ENCODE measurements at regions not wholly inside any gene's neighbourhood (a gene's known extent, or its start where the extent isn't known, plus 50 kb on each side); places are given as distances from the start of the nearest gene placed in this dataset.

- no peaks in the 10 kb centered on the region for H3K36me3 Mint-ChIP-seq (ENCODE audit: low read depth)
Measured at GRCh38 chr10:90314718-90315117, 543.1 kb downstream of the HTR7 start.

DNA sequence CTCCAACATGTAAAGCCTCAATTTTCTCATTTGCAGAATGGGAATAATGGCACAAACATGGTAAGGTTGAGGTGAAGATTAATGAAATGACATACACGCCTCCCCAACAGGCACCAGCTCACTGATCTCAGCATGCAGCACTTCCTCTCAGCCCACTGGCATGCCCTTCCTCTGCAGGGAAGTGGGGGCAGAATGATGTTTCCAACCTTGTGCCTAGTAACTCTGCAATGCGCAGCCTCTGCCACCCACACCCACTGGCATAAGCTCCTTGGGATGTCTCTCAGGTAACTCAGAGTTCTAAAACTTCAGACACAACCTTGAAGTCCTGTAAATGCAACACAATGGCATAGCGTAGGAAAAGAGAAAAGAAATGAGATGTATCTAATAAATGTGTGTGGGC lies 540.7 kb downstream of the HTR7 start:
- no peaks in the 10 kb centered on the region for H3K36me3 Mint-ChIP-seq (ENCODE audit: low read depth)
- H3K27ac Mint-ChIP-seq, result no peak overlapping the region
- H3K4me3 Mint-ChIP-seq, result no peak overlapping the region
- ATAC-seq (no peak), DNase-seq (no peak)
- H3K4me1 Mint-ChIP-seq, result peaks cover 9% of the 10 kb centered on the region
- H3K9me3 Mint-ChIP-seq, result no peaks in the 10 kb centered on the region
- peaks cover 6% of the 10 kb centered on the region for H3K27me3 Mint-ChIP-seq

More at GRCh38 chr10:90314718-90315117, 543.1 kb downstream of the HTR7 start:
- Mint-ChIP-seq H3K27ac (no peak overlapping the region), H3K4me1 (peaks cover 9% of the 10 kb centered on the region), H3K27me3 (peaks cover 8% of the 10 kb centered on the region), H3K9me3 (no peaks in the 10 kb centered on the region), H3K4me3 (no peak overlapping the region)
- no peak for ATAC-seq
- no peak for DNase-seq

DNA sequence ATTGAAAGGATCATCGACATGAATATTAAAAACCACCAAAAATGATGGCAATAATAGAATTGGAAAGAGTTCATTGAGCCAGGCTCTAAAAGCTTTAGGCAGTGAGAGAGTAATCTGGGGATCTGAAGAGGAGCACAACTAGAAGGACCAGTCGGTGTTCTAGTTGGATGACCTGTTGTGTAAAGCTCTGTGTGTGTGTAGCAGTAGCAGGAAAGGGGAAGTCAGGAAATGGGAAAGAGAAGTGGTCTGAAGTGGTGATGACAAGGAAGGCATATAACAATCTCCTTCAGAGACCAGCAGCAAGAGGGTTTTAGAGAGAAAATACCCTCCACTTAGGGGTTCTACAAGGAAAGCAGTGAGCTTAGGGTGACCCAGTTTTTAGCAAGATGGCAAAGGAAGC lies 539.2 kb downstream of the HTR7 start:
- Mint-ChIP-seq H3K9me3 (no peaks in the 10 kb centered on the region), H3K4me3 (no peak overlapping the region), H3K36me3 (ENCODE audit: low read depth) (no peaks in the 10 kb centered on the region), H3K27me3 (peaks cover 6% of the 10 kb centered on the region), H3K27ac (no peak overlapping the region), H3K4me1 (peaks cover 9% of the 10 kb centered on the region)
- DNase-seq (no peak), ATAC-seq (no peak)

GRCh38 chr10:90319188-90319914 lies 538.5 kb downstream of the HTR7 start:
- peak; percentile 91 for ATAC-seq
- DNase-seq, result no peak
- H3K4me1 Mint-ChIP-seq, result peaks cover 9% of the 10 kb centered on the region
- H3K4me3 Mint-ChIP-seq, result no peak overlapping the region
- no peaks in the 10 kb centered on the region for H3K36me3 Mint-ChIP-seq (ENCODE audit: low read depth)
- peaks cover 6% of the 10 kb centered on the region for H3K27me3 Mint-ChIP-seq
- H3K9me3 Mint-ChIP-seq, result no peaks in the 10 kb centered on the region
- H3K27ac Mint-ChIP-seq, result no peak overlapping the region

DNA sequence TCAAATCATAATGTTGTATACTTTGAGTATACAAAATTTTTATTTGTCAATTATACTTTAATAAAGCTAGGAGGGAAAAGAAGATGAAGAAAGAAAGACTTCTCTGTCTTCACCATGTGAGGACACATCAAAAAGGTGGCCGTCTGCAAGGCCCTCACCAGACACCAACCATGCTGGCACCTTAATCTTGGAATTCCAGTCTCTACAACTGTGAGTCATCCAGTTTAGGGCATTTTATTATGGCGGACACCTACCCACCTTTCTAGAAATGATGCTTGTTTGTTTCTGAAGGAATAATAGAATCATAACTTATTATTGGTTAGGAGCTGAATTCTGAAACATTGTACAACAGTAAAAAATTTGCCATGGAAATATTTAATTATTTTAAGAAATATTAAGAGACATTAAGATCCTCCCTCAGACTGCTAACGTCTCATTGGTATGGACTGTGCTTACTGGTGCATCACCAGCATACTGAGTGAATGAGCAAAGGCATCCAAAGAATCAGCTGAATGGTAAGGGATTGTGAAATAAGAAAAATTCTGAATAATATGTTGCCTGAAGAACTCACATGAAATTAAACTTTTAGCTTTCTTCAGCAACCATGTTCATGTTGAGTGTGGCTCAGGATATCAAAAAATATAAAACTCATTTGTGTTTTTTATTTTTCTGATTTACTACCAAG lies 536.6 kb downstream of the HTR7 start:
- no peaks in the 10 kb centered on the region for H3K9me3 Mint-ChIP-seq
- DNase-seq, result no peak
- peaks cover 6% of the 10 kb centered on the region for H3K27me3 Mint-ChIP-seq
- ATAC-seq, result no peak
- H3K36me3 Mint-ChIP-seq (ENCODE audit: low read depth), result no peaks in the 10 kb centered on the region
- H3K27ac Mint-ChIP-seq, result no peak overlapping the region
- peaks cover 9% of the 10 kb centered on the region for H3K4me1 Mint-ChIP-seq
- no peak overlapping the region for H3K4me3 Mint-ChIP-seq

DNA sequence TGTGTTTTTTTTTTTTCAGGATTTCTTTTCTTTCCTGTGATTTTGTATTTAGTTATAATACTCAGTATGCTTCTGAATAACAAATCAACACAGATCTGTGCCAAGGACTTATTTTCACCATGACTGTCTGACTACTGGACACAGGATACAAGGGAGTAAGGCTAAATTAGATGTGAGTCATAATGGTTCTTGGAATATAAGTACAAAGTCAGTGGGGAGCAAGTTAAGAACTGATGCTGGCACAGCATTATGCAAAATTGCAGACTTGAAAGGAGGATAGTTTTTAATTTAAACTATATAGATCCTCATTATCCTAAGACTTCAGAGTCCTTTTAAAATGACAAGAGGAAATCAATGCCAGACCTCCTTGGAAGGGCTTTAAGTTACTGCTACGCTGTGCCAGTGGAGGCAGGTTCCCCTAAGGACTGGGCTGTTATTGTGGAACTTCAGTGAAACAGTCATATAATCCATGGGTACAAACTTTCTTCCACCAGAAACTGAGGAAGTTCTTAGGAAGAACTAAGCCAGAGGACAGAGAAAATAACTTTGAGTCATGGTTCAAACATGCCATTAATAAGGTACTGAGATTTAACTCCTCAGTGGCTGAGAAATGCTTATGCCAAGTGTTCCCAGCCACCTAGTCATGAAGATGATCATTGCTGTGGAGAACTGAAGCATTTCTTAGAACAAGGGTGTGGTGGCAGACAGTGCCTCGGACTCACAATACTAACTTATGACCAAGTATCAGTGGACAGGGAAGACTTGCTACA lies 531.2 kb downstream of the HTR7 start:
- Mint-ChIP-seq H3K27me3 (no peaks in the 10 kb centered on the region), H3K27ac (no peak overlapping the region), H3K36me3 (ENCODE audit: low read depth) (no peaks in the 10 kb centered on the region), H3K4me3 (no peak overlapping the region), H3K9me3 (no peaks in the 10 kb centered on the region), H3K4me1 (no peaks in the 10 kb centered on the region)
- DNase-seq (no peak), ATAC-seq (no peak)

- DNase-seq (no peak), ATAC-seq (no peak)
- Mint-ChIP-seq H3K27me3 (no peaks in the 10 kb centered on the region), H3K4me1 (no peaks in the 10 kb centered on the region), H3K36me3 (ENCODE audit: low read depth) (no peaks in the 10 kb centered on the region), H3K9me3 (no peaks in the 10 kb centered on the region), H3K27ac (no peak overlapping the region), H3K4me3 (no peak overlapping the region)
Measured at GRCh38 chr10:90327611-90328010, 530.2 kb downstream of the HTR7 start.

DNA sequence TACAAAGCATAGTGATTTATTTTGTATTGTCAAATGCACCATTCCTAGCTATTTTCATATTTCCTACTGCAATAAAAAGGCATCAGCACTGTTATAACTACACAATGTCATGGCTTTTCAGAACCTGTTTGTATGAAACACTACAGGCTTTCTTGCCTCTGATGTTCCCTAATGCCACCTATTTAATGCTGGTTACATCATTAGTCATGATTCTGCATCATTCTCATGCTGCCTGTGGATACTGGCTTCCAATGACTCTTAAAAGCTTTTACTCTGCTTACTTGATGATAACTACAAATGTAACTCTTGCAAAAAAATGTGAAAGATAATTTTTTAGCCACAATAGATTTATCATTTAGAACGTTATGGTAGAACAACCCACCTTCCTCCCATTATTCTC lies 529.4 kb downstream of the HTR7 start:
- Mint-ChIP-seq H3K9me3 (no peaks in the 10 kb centered on the region), H3K4me1 (no peaks in the 10 kb centered on the region), H3K36me3 (ENCODE audit: low read depth) (no peaks in the 10 kb centered on the region), H3K27ac (no peak overlapping the region), H3K27me3 (no peaks in the 10 kb centered on the region), H3K4me3 (no peak overlapping the region)
- no peak for ATAC-seq
- DNase-seq, result no peak

GRCh38 chr10:90328896-90329295 lies 528.9 kb downstream of the HTR7 start:
- no peaks in the 10 kb centered on the region for H3K36me3 Mint-ChIP-seq (ENCODE audit: low read depth)
- no peak for DNase-seq
- no peaks in the 10 kb centered on the region for H3K4me1 Mint-ChIP-seq
- no peaks in the 10 kb centered on the region for H3K27me3 Mint-ChIP-seq
- no peak for ATAC-seq
- H3K4me3 Mint-ChIP-seq, result no peak overlapping the region
- no peaks in the 10 kb centered on the region for H3K9me3 Mint-ChIP-seq
- H3K27ac Mint-ChIP-seq, result no peak overlapping the region

- Mint-ChIP-seq H3K9me3 (no peaks in the 10 kb centered on the region), H3K27me3 (no peaks in the 10 kb centered on the region), H3K36me3 (ENCODE audit: low read depth) (no peaks in the 10 kb centered on the region), H3K27ac (no peak overlapping the region), H3K4me1 (no peaks in the 10 kb centered on the region), H3K4me3 (no peak overlapping the region)
- DNase-seq (no peak), ATAC-seq (no peak)
Measured at GRCh38 chr10:90337316-90337715, 520.5 kb downstream of the HTR7 start.

DNA sequence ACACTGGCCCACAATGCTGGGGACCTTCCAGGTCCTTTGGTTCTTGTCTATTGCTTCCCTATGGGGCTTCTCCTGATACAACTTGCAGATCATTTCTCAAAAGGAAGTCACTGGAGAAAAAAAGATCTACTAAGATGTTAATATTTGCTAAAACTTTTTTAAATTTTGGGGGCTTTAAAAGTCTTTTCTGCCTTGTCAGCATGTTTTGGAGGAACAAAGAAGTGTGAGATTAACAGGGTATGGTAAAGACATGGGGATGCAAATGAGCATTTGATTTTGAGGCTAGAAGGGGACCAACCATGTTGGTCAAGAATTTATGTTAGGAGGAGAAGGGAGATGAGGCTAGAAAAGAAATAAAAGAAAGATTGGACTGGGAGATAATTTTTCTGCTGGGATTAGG lies 515.4 kb downstream of the HTR7 start:
- Mint-ChIP-seq H3K9me3 (no peaks in the 10 kb centered on the region), H3K27me3 (no peaks in the 10 kb centered on the region), H3K4me1 (no peaks in the 10 kb centered on the region), H3K36me3 (ENCODE audit: low read depth) (no peaks in the 10 kb centered on the region), H3K27ac (no peak overlapping the region), H3K4me3 (no peak overlapping the region)
- ATAC-seq (no peak), DNase-seq (no peak)

GRCh38 chr10:90344226-90344625 lies 513.6 kb downstream of the HTR7 start:
- ATAC-seq (no peak), DNase-seq (no peak)
- Mint-ChIP-seq H3K4me1 (no peaks in the 10 kb centered on the region), H3K36me3 (ENCODE audit: low read depth) (no peaks in the 10 kb centered on the region), H3K9me3 (no peaks in the 10 kb centered on the region), H3K27ac (no peak overlapping the region), H3K4me3 (no peak overlapping the region), H3K27me3 (no peaks in the 10 kb centered on the region)

GRCh38 chr10:90347239-90347638 lies 510.6 kb downstream of the HTR7 start:
- no peaks in the 10 kb centered on the region for H3K36me3 Mint-ChIP-seq (ENCODE audit: low read depth)
- no peaks in the 10 kb centered on the region for H3K9me3 Mint-ChIP-seq
- no peaks in the 10 kb centered on the region for H3K4me1 Mint-ChIP-seq
- H3K27me3 Mint-ChIP-seq, result no peaks in the 10 kb centered on the region
- H3K27ac Mint-ChIP-seq, result no peak overlapping the region
- no peak for DNase-seq
- no peak overlapping the region for H3K4me3 Mint-ChIP-seq
- no peak for ATAC-seq

- no peak overlapping the region for H3K4me3 Mint-ChIP-seq
- H3K36me3 Mint-ChIP-seq (ENCODE audit: low read depth), result no peaks in the 10 kb centered on the region
- ATAC-seq (no peak), DNase-seq (no peak)
- H3K27ac Mint-ChIP-seq, result no peak overlapping the region
- no peaks in the 10 kb centered on the region for H3K4me1 Mint-ChIP-seq
- peaks cover 4% of the 10 kb centered on the region for H3K9me3 Mint-ChIP-seq
- peaks cover 2% of the 10 kb centered on the region for H3K27me3 Mint-ChIP-seq
Measured at GRCh38 chr10:90350122-90350521, 507.7 kb downstream of the HTR7 start.

GRCh38 chr10:90352288-90352687 lies 505.6 kb downstream of the HTR7 start:
- Mint-ChIP-seq H3K36me3 (ENCODE audit: low read depth) (no peaks in the 10 kb centered on the region), H3K4me1 (no peaks in the 10 kb centered on the region), H3K4me3 (no peak overlapping the region), H3K27ac (no peak overlapping the region), H3K27me3 (peaks cover 2% of the 10 kb centered on the region), H3K9me3 (peaks cover 4% of the 10 kb centered on the region)
- no peak for DNase-seq
- no peak for ATAC-seq

Measured in activated naive CD8-positive, alpha-beta T cell treated with anti-CD3 and anti-CD28 coated beads, Interleukin-2, amount 50 U/mL, for 24 hours (primary cell).